Activated naive CD8-positive, alpha-beta T cell treated with anti-CD3 and anti-CD28 coated beads, Interleukin-2, amount 10 ng/mL, durations not matched to agents 7 days and 5 days (primary cell): ENCODE measurements at regions not wholly inside any gene's neighbourhood (a gene's known extent, or its start where the extent isn't known, plus 50 kb on each side); places are given as distances from the start of the nearest gene placed in this dataset.

Source experiments
- ATAC-seq: fragments of 150-1000 bp; cut with Tn5 transposase; one replicate; pipeline ENCODE4 v1.10.0; 2021; ENCODE audit warnings: low read depth, moderate library complexity
- POLR2A ChIA-PET: fragments of 350-600 bp; sonication (Branson Sonifier 250); formaldehyde crosslinking; loops from one replicate; lab custom pipeline; 2021; ENCODE audit warnings: antibody characterized with exemption; lab: Charles Lee
- DNase-seq: peaks from one replicate; pipeline ENCODE4 v3.0.0; 2021
- H3K27ac Mint-ChIP-seq: one replicate; pipeline ENCODE4 v1.8.0; 2022; ENCODE audit warnings: mild to moderate bottlenecking, mixed read lengths
- H3K27me3 Mint-ChIP-seq: one replicate; pipeline ENCODE4 v1.8.0; 2022; ENCODE audit warnings: mild to moderate bottlenecking, moderate library complexity, mixed read lengths
- H3K36me3 Mint-ChIP-seq: one replicate; pipeline ENCODE4 v1.8.0; 2021; ENCODE audit warnings: mild to moderate bottlenecking, mixed read lengths
- H3K4me1 Mint-ChIP-seq: one replicate; pipeline ENCODE4 v1.8.0; 2021; ENCODE audit warnings: mixed read lengths
- H3K4me3 Mint-ChIP-seq: one replicate; pipeline ENCODE4 v1.8.0; 2022; ENCODE audit warnings: mild to moderate bottlenecking, moderate library complexity, mixed read lengths
- H3K9me3 Mint-ChIP-seq: one replicate; pipeline ENCODE4 v1.8.0; 2021; ENCODE audit warnings: mixed read lengths

DNA sequence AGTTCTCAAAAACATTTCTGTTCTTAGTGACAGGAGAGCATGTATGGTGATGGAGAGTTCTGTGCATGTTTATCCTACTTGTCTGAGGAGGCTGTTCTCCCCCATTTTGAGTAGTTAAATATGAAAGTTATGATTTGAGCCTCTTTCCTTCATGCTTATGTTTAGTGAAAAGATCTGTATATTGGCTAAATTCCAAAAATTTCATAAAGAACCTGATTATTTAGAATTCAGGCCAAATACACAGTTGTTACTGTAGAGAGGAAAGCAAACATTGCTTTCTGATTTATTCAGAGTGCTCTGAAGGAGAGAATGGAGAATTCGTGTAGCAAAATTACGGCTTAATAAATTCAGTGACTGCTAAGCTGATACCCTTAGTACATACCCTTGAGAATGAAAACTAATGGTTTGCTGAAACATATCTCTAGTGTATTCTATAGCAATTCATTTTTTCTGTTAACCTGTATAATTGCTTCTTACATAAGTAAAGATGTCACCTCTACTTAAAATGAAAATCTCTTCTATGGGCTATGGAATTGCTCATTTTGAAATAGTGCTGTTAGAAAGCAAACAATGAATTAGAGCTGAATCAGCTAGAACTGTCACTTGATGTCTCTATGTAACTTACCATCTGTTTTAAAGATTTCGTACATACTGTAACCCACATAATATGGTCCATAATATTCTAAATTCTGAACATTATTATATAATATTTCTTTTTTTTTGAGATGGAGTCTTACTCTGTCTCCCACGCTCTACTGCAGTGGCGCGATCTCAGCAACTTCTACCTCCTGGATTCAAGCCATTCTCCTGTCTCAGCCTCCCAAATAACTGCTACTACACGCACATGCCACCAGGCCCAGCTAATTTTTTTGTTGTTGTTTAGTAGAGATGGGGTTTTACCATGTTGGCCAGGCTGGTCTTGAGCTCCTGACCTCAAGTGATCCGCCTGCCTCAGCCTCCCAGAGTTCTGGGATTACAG is 417.0 kb upstream of the RGS6 start:
- no peaks in the 10 kb centered on the region for H3K27me3 Mint-ChIP-seq
- H3K27ac Mint-ChIP-seq = no peak overlapping the region
- no peaks in the 10 kb centered on the region for H3K4me1 Mint-ChIP-seq
- no peak overlapping the region for H3K4me3 Mint-ChIP-seq
- POLR2A ChIA-PET = no interaction called here
- peaks cover 40% of the 10 kb centered on the region for H3K36me3 Mint-ChIP-seq
- ATAC-seq (no peak), DNase-seq (no peak)
- H3K9me3 Mint-ChIP-seq = peaks cover 7% of the 10 kb centered on the region

- ATAC-seq (no peak), DNase-seq (no peak)
- no peak overlapping the region for H3K4me3 Mint-ChIP-seq
- no peaks in the 10 kb centered on the region for H3K27me3 Mint-ChIP-seq
- H3K27ac Mint-ChIP-seq = no peak overlapping the region
- POLR2A ChIA-PET = no interaction called here
- peaks cover 8% of the 10 kb centered on the region for H3K4me1 Mint-ChIP-seq
- peaks cover 6% of the 10 kb centered on the region for H3K9me3 Mint-ChIP-seq
- peaks cover 31% of the 10 kb centered on the region for H3K36me3 Mint-ChIP-seq
These were observed 410.7 kb upstream of the RGS6 start for GRCh38 chr14:71521238-71522135.

GRCh38 chr14:71523630-71524319 is 408.5 kb upstream of the RGS6 start:
- no peaks in the 10 kb centered on the region for H3K27me3 Mint-ChIP-seq
- peaks cover 8% of the 10 kb centered on the region for H3K4me1 Mint-ChIP-seq
- no peak overlapping the region for H3K27ac Mint-ChIP-seq
- no peak for ATAC-seq
- H3K4me3 Mint-ChIP-seq = no peak overlapping the region
- DNase-seq = no peak
- H3K9me3 Mint-ChIP-seq = no peaks in the 10 kb centered on the region
- H3K36me3 Mint-ChIP-seq = peaks cover 16% of the 10 kb centered on the region
- POLR2A ChIA-PET = no interaction called here

DNA sequence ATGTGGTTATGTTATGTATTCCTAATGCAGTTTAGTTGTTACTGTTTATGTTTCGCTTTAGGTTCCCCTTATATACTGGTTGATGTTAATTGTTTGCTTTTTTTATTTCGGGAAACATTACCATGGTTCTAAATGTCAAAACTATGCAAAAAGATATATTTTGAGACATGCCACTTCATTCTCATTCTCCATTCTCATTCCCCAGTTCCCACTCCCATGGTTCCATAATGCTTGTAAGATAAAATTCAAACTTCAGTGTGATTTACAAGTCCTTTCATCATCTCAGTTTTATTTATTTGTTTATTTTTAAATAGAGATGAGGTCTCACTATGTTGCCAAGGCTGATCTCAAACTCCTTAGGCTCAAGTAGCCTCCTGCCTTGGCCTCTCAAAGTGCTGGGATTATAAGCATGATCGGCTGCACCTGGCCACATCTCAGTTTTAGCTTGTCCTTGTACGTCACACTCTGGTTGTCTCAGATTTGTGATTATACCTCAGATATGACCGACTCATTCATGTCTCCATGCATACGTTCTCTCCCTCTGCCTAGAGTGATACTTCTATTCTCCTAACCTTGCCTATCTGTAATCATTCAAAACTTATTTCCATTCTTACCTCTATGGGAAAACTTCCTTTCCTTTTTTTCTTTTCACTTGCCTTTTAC is 407.8 kb upstream of the RGS6 start:
- H3K4me3 Mint-ChIP-seq = no peak overlapping the region
- H3K36me3 Mint-ChIP-seq = peaks cover 11% of the 10 kb centered on the region
- H3K4me1 Mint-ChIP-seq = peaks cover 8% of the 10 kb centered on the region
- DNase-seq (no peak), ATAC-seq (no peak)
- H3K27ac Mint-ChIP-seq = no peak overlapping the region
- no peaks in the 10 kb centered on the region for H3K9me3 Mint-ChIP-seq
- H3K27me3 Mint-ChIP-seq = no peaks in the 10 kb centered on the region
- POLR2A ChIA-PET = no interaction called here

DNA sequence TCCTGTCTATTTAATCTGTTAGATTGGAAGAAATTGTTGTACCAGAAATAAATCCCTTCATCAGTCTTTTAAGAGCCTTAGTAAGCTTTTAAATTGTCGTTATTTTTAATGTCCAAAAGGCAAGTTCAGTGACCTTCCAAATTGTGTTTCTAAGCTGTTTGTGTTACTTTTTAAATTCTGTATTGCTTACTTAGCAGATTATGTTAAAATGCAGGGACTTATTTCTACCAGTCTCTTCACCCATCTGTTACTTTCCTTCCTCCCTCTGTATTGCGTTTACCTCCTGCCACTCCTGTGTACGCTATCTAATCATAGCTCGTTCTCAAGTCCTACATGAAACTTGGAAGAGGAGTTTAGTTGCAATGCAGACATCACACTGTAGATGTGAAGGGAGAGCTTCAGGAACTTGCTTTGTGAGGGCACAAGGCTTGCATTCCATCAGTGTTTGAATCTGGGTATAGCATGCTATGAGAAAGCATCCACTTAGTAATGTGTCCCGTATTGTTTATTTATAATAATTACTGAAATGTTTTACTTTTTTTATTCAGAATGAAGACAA is 406.5 kb upstream of the RGS6 start:
- DNase-seq = no peak
- POLR2A ChIA-PET = no interaction called here
- Mint-ChIP-seq H3K36me3 (peaks cover 15% of the 10 kb centered on the region), H3K27me3 (no peaks in the 10 kb centered on the region), H3K4me3 (no peak overlapping the region), H3K4me1 (peaks cover 8% of the 10 kb centered on the region), H3K27ac (no peak overlapping the region), H3K9me3 (no peaks in the 10 kb centered on the region)
- no peak for ATAC-seq

- H3K4me3 Mint-ChIP-seq = no peak overlapping the region
- ATAC-seq (no peak), DNase-seq (no peak)
- peaks cover 17% of the 10 kb centered on the region for H3K36me3 Mint-ChIP-seq
- peaks cover 8% of the 10 kb centered on the region for H3K4me1 Mint-ChIP-seq
- H3K27me3 Mint-ChIP-seq = no peaks in the 10 kb centered on the region
- no peak overlapping the region for H3K27ac Mint-ChIP-seq
- H3K9me3 Mint-ChIP-seq = no peaks in the 10 kb centered on the region
- POLR2A ChIA-PET = no interaction called here
These were observed 405.8 kb upstream of the RGS6 start for GRCh38 chr14:71526388-71526787.

DNA sequence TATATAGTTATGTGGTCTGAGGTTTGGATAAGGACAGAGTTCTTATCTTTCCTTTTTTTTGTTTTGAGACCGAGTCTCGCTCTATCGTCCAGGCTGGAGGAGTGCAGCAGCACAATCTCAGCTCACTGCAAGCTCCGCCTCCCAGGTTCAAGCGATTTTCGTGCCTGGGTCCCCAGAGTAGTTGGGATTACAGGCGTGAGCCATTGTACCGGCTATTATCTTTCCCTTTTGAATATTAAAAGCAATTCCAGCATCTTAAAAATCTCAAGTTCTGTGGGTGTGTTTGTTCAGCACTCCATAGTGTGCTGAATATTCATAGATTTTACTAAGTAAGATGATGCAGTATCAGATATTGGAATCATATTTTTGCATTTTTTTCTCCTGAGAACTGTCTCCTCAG is 404.4 kb upstream of the RGS6 start:
- ATAC-seq (no peak), DNase-seq (no peak)
- peaks cover 8% of the 10 kb centered on the region for H3K4me1 Mint-ChIP-seq
- H3K4me3 Mint-ChIP-seq = no peak overlapping the region
- POLR2A ChIA-PET = interaction anchor here (1.1 kb wide), 1 partner anchor 28 kb away, joined by 3 read pairs; no protein-coding TSS in a partner anchor
- H3K9me3 Mint-ChIP-seq = no peaks in the 10 kb centered on the region
- H3K27ac Mint-ChIP-seq = no peak overlapping the region
- H3K27me3 Mint-ChIP-seq = no peaks in the 10 kb centered on the region
- H3K36me3 Mint-ChIP-seq = peaks cover 21% of the 10 kb centered on the region

DNA sequence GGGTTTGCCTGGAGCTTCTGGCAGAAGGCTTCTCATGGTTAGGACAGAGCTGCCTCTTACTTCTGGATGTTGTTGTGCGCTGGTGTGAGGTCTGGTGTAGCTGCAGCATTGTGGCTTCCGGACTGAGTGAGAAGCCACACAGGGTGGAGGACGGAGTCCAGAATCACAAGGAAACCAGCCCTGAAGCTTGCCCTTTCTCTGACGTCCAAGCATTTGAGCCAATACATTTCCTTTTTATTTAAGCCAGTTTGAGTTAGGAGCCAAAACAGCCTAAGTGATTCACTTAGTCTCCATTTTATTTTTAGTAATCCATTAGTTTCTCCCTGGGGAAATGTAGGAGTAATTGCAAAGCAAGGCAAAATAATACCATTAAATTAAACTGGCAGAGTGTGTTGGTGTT is 402.4 kb upstream of the RGS6 start:
- H3K9me3 Mint-ChIP-seq = no peaks in the 10 kb centered on the region
- ATAC-seq = no peak
- no peak overlapping the region for H3K4me3 Mint-ChIP-seq
- H3K27me3 Mint-ChIP-seq = no peaks in the 10 kb centered on the region
- POLR2A ChIA-PET = no interaction called here
- peaks cover 20% of the 10 kb centered on the region for H3K36me3 Mint-ChIP-seq
- DNase-seq = no peak
- peaks cover 1% of the 10 kb centered on the region for H3K4me1 Mint-ChIP-seq
- no peak overlapping the region for H3K27ac Mint-ChIP-seq

- POLR2A ChIA-PET = no interaction called here
These were observed 399.9 kb upstream of the RGS6 start for GRCh38 chr14:71532344-71532743.

DNA sequence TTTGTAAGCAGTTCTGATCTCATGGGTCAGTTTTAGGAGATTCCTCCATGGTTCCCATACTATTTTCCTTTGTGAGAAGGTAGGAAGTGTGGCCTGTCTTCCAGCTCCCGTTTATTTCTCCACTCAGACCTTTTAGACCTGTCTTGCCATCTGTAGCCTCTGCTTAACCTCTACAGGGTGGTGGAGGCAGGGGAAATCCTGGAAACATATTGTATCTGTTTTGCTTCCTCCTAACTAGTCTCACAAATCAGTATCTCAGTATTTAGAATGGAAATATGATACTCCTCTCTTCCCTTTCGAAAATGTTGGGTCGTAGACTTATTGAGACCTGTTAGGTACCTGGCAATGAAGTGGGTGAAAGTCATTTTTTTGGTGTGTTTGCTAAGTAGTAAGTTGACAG is 399.4 kb upstream of the RGS6 start:
- POLR2A ChIA-PET = no interaction called here
- ATAC-seq (no peak), DNase-seq (no peak)
- peaks cover 4% of the 10 kb centered on the region for H3K4me1 Mint-ChIP-seq
- no peaks in the 10 kb centered on the region for H3K9me3 Mint-ChIP-seq
- no peaks in the 10 kb centered on the region for H3K27me3 Mint-ChIP-seq
- no peak overlapping the region for H3K27ac Mint-ChIP-seq
- H3K36me3 Mint-ChIP-seq = peaks cover 16% of the 10 kb centered on the region
- H3K4me3 Mint-ChIP-seq = no peak overlapping the region

More at GRCh38 chr14:71532344-71532743, 399.9 kb upstream of the RGS6 start:
- H3K27me3 Mint-ChIP-seq = no peaks in the 10 kb centered on the region
- peaks cover 1% of the 10 kb centered on the region for H3K4me1 Mint-ChIP-seq
- peaks cover 16% of the 10 kb centered on the region for H3K36me3 Mint-ChIP-seq
- H3K27ac Mint-ChIP-seq = no peak overlapping the region
- no peaks in the 10 kb centered on the region for H3K9me3 Mint-ChIP-seq
- ATAC-seq (no peak), DNase-seq (no peak)
- H3K4me3 Mint-ChIP-seq = no peak overlapping the region

DNA sequence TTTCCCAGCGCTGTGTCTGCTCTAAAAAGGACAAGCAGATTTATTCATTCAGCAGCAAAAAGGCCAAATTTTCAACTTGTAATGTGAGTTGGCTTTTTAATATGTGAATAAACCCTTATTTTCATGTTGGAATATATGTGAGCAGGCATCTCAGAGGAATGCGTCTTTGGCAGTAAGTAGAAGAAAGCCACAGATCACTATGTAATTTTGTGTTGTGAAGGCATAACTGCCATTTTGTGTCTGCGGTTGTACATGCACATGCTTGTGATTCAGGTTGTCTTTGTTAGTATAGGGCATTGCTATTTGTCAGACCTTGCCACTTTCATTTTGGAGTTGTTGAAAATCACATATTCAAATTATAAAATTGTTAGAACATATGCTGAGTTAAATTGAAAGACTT is 398.8 kb upstream of the RGS6 start:
- ATAC-seq (no peak), DNase-seq (no peak)
- no peaks in the 10 kb centered on the region for H3K9me3 Mint-ChIP-seq
- no peaks in the 10 kb centered on the region for H3K27me3 Mint-ChIP-seq
- no peak overlapping the region for H3K27ac Mint-ChIP-seq
- H3K4me1 Mint-ChIP-seq = peaks cover 4% of the 10 kb centered on the region
- peaks cover 19% of the 10 kb centered on the region for H3K36me3 Mint-ChIP-seq
- H3K4me3 Mint-ChIP-seq = no peak overlapping the region
- POLR2A ChIA-PET = no interaction called here

DNA sequence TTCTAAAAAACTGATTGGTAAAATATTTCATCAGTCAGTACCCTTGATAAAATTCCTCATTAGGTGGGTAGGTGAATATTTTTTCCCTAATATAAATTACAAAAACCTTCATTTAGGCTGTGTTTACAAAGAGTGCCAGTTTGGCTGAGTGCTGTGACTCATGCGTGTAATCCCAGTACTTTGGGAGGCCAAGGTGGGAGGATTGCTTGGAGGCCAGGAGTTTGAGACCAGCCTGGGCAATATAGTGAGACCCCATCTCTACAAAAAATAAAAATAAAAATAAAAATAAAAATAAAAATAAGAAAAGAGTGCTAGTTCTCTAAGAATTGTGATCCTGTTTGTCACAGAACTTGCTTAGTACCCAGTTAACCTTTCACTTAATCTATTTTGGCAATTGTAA is 398.4 kb upstream of the RGS6 start:
- peaks cover 4% of the 10 kb centered on the region for H3K4me1 Mint-ChIP-seq
- no peak for ATAC-seq
- no peaks in the 10 kb centered on the region for H3K27me3 Mint-ChIP-seq
- POLR2A ChIA-PET = no interaction called here
- no peaks in the 10 kb centered on the region for H3K9me3 Mint-ChIP-seq
- H3K27ac Mint-ChIP-seq = no peak overlapping the region
- no peak overlapping the region for H3K4me3 Mint-ChIP-seq
- peaks cover 21% of the 10 kb centered on the region for H3K36me3 Mint-ChIP-seq
- DNase-seq = no peak
